ENCODE measurements at regions not wholly inside any gene's neighbourhood (a gene's known extent, or its start where the extent isn't known, plus 50 kb on each side); places are given as distances from the start of the nearest gene placed in this dataset.

DNA sequence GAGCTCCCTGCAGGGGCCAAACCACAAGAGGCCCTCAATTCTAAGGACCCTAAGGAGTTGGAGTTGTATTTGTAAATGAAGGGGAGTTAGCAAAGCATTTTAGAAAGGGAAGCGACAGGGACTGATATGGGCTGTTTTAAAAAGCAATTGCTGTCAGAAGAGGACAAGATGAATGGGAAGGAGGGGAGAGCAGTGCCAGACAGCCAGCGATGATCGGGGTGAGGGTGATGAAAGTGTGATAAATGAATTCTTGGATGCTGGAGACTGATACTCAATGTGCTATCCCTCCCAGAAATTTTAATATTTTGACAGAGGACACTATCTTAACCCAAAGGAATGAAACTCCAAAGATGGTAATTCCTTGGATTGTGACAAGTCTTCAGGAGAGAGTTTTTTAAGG lies 289.2 kb downstream of the CLIC5 start:
- TF ChIP-seq POLR2A (IDR thresholded peaks at IDR 0.05): no peak
- TF ChIP-seq, protein P1, sequence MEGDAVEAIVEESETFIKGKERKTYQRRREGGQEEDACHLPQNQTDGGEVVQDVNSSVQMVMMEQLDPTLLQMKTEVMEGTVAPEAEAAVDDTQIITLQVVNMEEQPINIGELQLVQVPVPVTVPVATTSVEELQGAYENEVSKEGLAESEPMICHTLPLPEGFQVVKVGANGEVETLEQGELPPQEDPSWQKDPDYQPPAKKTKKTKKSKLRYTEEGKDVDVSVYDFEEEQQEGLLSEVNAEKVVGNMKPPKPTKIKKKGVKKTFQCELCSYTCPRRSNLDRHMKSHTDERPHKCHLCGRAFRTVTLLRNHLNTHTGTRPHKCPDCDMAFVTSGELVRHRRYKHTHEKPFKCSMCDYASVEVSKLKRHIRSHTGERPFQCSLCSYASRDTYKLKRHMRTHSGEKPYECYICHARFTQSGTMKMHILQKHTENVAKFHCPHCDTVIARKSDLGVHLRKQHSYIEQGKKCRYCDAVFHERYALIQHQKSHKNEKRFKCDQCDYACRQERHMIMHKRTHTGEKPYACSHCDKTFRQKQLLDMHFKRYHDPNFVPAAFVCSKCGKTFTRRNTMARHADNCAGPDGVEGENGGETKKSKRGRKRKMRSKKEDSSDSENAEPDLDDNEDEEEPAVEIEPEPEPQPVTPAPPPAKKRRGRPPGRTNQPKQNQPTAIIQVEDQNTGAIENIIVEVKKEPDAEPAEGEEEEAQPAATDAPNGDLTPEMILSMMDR (IDR thresholded peaks at IDR 0.05): no peak
